ENCODE measurements at regions not wholly inside any gene's neighbourhood (a gene's known extent, or its start where the extent isn't known, plus 50 kb on each side); places are given as distances from the start of the nearest gene placed in this dataset.
"Not testable (repeated sequence)": the region's sequence is repeated elsewhere in the genome, so short reads cannot be mapped to it uniquely, and the experiment has no call there.

DNA sequence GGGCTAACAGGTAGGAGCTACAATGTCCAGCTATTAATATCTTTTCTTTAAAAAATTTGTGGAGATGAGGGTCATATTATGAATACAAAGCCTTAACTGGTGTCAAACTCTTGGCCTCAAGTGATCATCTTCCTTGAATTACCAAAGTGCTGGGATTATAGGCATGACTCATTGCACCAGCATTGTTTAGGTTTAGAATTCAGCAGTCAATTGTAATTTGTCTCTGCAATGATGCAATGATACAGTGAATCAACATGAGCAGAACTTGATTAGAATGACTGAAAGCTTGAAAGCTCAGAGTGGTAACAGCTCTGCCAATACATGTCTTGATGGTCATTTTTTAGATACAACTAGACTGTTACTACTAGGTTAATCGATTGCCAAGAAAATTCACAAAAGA lies 752.8 kb upstream of the MIR17HG start:
- DNase-seq (ENCODE audit: insufficient read length, low spot score) = no peak
- FAIRE-seq = no peak
- TF ChIP-seq, protein P1, sequence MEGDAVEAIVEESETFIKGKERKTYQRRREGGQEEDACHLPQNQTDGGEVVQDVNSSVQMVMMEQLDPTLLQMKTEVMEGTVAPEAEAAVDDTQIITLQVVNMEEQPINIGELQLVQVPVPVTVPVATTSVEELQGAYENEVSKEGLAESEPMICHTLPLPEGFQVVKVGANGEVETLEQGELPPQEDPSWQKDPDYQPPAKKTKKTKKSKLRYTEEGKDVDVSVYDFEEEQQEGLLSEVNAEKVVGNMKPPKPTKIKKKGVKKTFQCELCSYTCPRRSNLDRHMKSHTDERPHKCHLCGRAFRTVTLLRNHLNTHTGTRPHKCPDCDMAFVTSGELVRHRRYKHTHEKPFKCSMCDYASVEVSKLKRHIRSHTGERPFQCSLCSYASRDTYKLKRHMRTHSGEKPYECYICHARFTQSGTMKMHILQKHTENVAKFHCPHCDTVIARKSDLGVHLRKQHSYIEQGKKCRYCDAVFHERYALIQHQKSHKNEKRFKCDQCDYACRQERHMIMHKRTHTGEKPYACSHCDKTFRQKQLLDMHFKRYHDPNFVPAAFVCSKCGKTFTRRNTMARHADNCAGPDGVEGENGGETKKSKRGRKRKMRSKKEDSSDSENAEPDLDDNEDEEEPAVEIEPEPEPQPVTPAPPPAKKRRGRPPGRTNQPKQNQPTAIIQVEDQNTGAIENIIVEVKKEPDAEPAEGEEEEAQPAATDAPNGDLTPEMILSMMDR (IDR thresholded peaks at IDR 0.05; ENCODE audit: insufficient read depth, missing control alignments) = no peak

DNA sequence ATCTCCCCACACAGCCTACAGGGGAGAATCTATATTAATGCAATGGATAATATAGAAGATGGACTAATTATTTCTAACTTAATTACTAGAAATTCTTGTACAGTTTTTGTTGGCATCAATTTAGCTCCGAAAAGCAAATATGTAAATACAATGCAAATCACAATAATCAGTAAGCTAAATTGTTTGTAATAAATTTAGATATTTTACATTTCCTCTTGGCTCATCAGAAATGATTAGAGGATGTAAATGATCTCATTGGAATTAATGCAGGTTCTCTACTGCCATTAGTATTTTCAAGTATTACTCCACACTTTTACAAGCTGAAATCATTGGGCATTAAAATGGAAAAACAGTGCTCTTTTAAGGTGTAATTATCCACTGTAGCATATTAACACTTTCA lies 741.8 kb upstream of the MIR17HG start:
- DNase-seq (ENCODE audit: insufficient read length, low spot score) = no peak
- TF ChIP-seq, protein P1 (IDR thresholded peaks at IDR 0.05; ENCODE audit: insufficient read depth, missing control alignments) = no peak
- FAIRE-seq = no peak

DNA sequence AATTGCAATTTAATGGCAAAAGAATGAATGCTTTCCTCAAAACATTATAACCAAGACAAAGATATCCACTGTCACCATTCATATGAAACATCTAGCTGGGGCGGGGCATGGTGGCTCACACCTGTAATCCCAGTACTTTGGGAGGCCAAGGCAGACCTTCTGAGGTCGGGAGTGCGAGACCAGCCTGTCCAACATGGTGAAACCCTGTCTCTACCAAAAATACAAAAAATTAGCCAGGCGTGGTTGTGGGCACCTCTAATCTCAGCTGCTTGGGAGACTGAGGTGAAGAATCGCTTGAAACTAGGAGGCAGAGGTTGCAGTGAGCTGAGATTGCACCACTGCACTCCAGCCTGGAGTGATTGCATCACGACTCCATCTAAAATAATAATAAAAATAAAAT lies 740.6 kb upstream of the MIR17HG start:
- not testable (repeated sequence) for FAIRE-seq; DNase-seq (ENCODE audit: insufficient read length, low spot score)

DNA sequence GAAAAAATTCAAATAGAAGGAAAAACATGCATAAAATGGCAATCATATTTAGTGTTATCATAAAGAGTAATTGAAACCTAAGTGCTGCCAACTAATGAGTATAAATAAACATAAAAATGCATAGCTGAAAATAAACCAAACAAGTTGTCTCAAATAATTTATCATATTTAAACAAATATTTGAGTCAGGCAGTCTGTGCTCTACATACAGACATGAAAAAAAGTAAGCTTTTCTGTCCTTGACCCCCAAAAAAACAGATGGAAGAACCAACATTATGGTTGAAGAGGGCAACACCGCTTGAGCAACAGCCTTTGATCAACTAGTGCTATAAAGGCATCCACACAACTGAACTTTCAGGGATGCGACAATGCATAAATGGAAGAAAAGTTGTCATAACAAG lies 735.1 kb upstream of the MIR17HG start:
- no peak for FAIRE-seq
- DNase-seq (ENCODE audit: insufficient read length, low spot score) = no peak
- TF ChIP-seq, protein P1 (IDR thresholded peaks at IDR 0.05; ENCODE audit: insufficient read depth, missing control alignments) = no peak

DNA sequence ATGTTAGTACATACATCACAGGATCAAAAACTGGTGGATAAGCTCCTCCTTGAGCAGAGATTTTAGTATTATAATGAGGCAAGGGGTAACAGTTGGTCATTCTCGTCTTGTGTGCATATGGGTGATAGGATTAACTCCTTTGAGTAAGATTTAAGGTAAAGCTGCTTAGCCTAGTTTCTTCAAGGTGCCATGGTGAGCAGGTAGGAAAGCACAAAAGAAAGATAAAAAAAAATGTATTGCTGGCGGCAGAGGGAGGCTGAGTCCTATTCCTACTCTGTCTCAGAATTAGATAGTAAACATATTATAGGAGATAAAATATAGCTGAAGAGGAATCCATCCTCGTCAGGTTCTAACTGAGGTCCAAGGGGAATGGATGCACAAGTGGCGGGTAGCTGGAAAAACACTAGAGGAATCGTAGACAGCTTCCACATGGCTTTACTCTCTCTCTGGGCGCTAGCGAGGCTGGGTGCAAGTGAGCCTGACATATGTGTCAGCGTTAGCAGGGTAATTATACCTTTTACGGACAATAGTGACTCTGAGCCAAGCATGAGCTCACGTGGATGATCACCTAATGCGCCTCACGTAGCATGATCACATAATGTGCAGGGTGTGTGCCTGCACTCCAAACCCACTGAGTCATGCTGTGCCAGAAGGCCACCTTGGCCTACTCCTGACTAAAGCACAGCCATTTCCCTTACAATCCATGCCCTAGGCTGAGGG lies 734.3 kb upstream of the MIR17HG start:
- peak; percentile 17 for DNase-seq (ENCODE audit: insufficient read length, low spot score)
- peak; percentile 99 for FAIRE-seq
- TF ChIP-seq, protein P1 (IDR thresholded peaks at IDR 0.05; ENCODE audit: insufficient read depth, missing control alignments) = no peak

DNA sequence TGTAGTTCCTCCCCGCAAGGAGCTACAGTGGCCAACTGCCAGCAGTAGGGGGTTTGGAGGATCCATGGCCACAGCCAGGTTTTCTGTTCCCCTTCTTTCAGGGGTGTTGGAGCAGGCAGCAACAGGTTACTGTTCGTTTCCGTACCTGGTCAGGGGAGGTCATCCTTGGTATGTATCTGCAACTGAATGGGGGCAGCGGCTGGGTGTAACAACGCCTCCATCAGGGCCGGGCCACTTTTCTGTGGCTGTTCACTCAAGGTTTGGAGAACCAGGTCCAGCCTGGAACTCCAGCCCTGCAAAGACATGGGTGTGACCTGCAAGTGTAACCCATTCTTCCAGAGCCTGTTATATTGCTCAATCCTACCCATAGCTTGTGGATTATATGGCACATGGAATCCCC lies 732.3 kb upstream of the MIR17HG start:
- no peak for DNase-seq (ENCODE audit: insufficient read length, low spot score)
- no peak for FAIRE-seq
- TF ChIP-seq, protein P1 (IDR thresholded peaks at IDR 0.05; ENCODE audit: insufficient read depth, missing control alignments) = no peak

DNA sequence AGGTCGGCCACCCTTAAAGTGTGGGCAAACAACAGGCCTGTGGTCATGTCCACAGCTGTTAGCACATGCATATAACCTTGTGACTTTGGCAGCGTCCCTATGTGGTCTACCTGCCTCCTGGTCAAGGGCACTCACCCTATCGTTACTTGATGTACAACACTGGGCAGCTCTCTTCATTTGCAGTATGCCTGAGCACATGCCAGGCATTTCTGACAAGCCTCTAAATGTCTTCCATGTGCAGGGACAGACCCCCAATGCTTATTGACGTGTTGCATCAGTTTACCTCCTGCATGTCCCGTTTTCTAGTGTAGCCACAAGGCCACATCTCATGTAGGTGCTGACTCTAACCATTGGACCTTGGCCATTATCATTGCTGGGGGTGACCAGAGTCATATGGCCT lies 731.7 kb upstream of the MIR17HG start:
- FAIRE-seq = no peak
- TF ChIP-seq, protein P1 (IDR thresholded peaks at IDR 0.05; ENCODE audit: insufficient read depth, missing control alignments) = no peak
- no peak for DNase-seq (ENCODE audit: insufficient read length, low spot score)

DNA sequence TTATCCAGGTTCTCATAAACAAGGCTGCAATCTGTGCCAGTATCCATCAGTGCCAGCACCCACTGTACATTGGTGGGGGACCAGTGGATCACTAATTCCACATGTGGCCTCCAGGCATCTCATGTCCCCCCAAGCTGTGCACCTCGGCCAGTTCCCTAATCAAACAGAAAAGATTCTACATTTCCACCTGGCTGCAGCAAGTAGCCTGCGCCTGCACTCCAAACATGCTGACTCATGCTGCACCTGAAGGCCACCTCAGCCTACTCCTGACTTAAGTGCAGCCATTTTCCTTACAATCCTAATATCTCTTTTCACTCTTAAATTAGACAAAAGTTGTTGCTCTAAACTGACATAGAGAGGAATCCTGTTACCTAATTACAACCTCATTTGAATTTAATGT lies 729.4 kb upstream of the MIR17HG start:
- TF ChIP-seq, protein P1 (IDR thresholded peaks at IDR 0.05; ENCODE audit: insufficient read depth, missing control alignments) = no peak
- FAIRE-seq = no peak
- no peak for DNase-seq (ENCODE audit: insufficient read length, low spot score)
